DND-41 (cell line): ENCODE measurements at regions not wholly inside any gene's neighbourhood (a gene's known extent, or its start where the extent isn't known, plus 50 kb on each side); places are given as distances from the start of the nearest gene placed in this dataset.

Experiments used
- EZH2 ChIP-seq: IDR thresholded peaks from 3 replicates; pipeline ENCODE4 v1.6.1; 2012; ENCODE audit warnings: borderline replicate concordance, low read depth, mild to moderate bottlenecking, moderate library complexity, low read length, inconsistent platforms; ENCODE audit not compliant: severe bottlenecking
- TF ChIP-seq, protein P1 (sequence below): IDR thresholded peaks from 2 replicates; pipeline ENCODE4 v1.5.1; 2012; ENCODE audit warnings: borderline replicate concordance, low read length, moderate library complexity, mild to moderate bottlenecking; ENCODE audit not compliant: poor library complexity, severe bottlenecking; ENCODE audit errors: extremely low read depth

DNA sequence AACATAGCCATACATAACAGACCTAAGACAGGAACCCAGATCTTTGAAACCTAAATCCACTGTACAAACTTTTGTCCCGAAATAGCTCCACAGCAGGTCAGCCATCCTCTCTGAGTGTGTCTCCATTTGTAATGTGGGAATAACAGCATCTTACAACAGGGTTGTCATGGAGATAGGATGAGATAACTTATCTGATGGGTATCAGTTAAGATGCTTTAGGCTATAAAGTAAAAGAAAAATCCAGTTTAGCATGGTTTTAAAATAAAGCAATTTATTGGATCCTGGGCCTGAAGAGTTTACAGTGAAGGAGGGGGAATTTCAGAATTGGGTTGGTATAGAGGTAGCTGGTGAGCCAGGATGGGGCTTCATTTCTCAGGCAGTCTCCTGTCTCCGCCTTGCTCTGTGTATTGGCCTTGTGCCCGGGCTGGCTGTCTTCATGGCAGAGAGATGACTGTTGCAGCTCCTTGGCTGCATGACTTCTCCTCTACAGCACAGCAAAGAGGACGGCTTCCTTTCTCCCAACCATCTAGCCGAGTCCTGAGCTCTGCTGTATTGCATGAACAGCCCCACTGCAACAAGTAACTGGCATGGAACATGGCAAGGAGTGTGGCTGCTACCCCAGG lies 131.9 kb upstream of the PROK2 start:
- TF ChIP-seq, protein P1, sequence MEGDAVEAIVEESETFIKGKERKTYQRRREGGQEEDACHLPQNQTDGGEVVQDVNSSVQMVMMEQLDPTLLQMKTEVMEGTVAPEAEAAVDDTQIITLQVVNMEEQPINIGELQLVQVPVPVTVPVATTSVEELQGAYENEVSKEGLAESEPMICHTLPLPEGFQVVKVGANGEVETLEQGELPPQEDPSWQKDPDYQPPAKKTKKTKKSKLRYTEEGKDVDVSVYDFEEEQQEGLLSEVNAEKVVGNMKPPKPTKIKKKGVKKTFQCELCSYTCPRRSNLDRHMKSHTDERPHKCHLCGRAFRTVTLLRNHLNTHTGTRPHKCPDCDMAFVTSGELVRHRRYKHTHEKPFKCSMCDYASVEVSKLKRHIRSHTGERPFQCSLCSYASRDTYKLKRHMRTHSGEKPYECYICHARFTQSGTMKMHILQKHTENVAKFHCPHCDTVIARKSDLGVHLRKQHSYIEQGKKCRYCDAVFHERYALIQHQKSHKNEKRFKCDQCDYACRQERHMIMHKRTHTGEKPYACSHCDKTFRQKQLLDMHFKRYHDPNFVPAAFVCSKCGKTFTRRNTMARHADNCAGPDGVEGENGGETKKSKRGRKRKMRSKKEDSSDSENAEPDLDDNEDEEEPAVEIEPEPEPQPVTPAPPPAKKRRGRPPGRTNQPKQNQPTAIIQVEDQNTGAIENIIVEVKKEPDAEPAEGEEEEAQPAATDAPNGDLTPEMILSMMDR, result no peak
- no peak for TF ChIP-seq EZH2
